PC-3 (cell line): ENCODE measurements at regions not wholly inside any gene's neighbourhood (a gene's known extent, or its start where the extent isn't known, plus 50 kb on each side); places are given as distances from the start of the nearest gene placed in this dataset.

Experiments used
- CTCF ChIP-seq: fragments of 300-600 bp; sonication (generic); conservative IDR thresholded peaks from 2 replicates; pipeline ENCODE4 v1.5.1; 2017; ENCODE audit warnings: antibody characterized with exemption, low read depth, mild to moderate bottlenecking, low read length
- EZH2 ChIP-seq: fragments of 300-600 bp; sonication (generic); IDR thresholded peaks from one replicate; pipeline ENCODE4 v1.6.1; 2017; ENCODE audit warnings: antibody characterized with exemption, mild to moderate bottlenecking, low read length; ENCODE audit not compliant: unreplicated experiment
- EZH2phosphoT487 ChIP-seq: fragments of 300-600 bp; sonication (generic); IDR thresholded peaks from 2 replicates; pipeline ENCODE4 v1.6.1; 2018; ENCODE audit warnings: mild to moderate bottlenecking, antibody characterized with exemption, low read length, borderline replicate concordance

GRCh38 chr5:38714703-38715355, 131.0 kb upstream of the OSMR start:
- TF ChIP-seq CTCF = no peak
- no peak for TF ChIP-seq EZH2phosphoT487
- TF ChIP-seq EZH2 = no peak
